Gastrocnemius medialis (tissue), 4 donors: ENCODE measurements at regions not wholly inside any gene's neighbourhood (a gene's known extent, or its start where the extent isn't known, plus 50 kb on each side); places are given as distances from the start of the nearest gene placed in this dataset.

Experiments used
- ATAC-seq, 2 donors: fragments of 150-250 bp; one replicate each; pipeline ENCODE4 v1.9.1; 2016
- DNase-seq, 2 donors: peaks; one replicate each; pipeline ENCODE4 v3.0.0-alpha.2; 2019
- H3K27ac ChIP-seq, 4 donors: fragments of 200-600 bp; sonication (generic); 1 replicate in 1 of 4; 2 replicates in 3 of 4; pipeline ENCODE4 v1.5.1; 2016 to 2018; ENCODE audit warnings: mild to moderate bottlenecking in 2 of 4, moderate library complexity in 1 of 4
- H3K27me3 ChIP-seq, 3 donors: fragments of 200-600 bp; sonication (generic) in 2 of 3; 1 replicate in 1 of 3; 2 replicates in 2 of 3; pipeline versions ENCODE4 v1.5.1 to v1.6.0; 2016 to 2019; ENCODE audit warnings: mild to moderate bottlenecking in 1 of 3, moderate library complexity in 1 of 3
- H3K36me3 ChIP-seq, 2 donors: fragments of 200-600 bp; sonication (generic) in 1 of 2; one replicate each; pipeline ENCODE4 v1.5.1; 2017 to 2018
- H3K4me1 ChIP-seq, 2 donors: fragments of 200-600 bp; sonication (generic) in 1 of 2; one replicate each; pipeline ENCODE4 v1.5.1; 2016 to 2017; ENCODE audit warnings: mild to moderate bottlenecking in 2 of 2
- H3K4me3 ChIP-seq, 4 donors: fragments of 200-600 bp; sonication (generic) in 3 of 4; 1 replicate in 1 of 4; 2 replicates in 3 of 4; pipeline ENCODE4 v1.5.1; 2016 to 2019; ENCODE audit warnings: mild to moderate bottlenecking in 2 of 4
- H3K9me3 ChIP-seq, 3 donors: fragments of 200-600 bp; sonication (generic) in 2 of 3; 1 replicate in 1 of 3; 2 replicates in 2 of 3; pipeline ENCODE4 v1.5.1; 2016 to 2019
- POLR2A ChIP-seq, 2 donors: fragments of 450-650 bp; IDR thresholded peaks; one replicate each; pipeline ENCODE4 v1.6.1; 2017; ENCODE audit warnings: antibody characterized with exemption in 2 of 2, mild to moderate bottlenecking in 2 of 2, moderate library complexity in 2 of 2
- in situ Hi-C, 4 donors: fragments of 200-750 bp; cut with MboI; loops; one replicate each; pipeline versions ENCODE4 v1.15.0 to v1.8.0; 2017; ENCODE audit warnings: low sequenced_read_pairs in 4 of 4
- intact Hi-C: fragments of 100-400 bp; cut with DNase I; formaldehyde crosslinking; loops from one replicate; pipeline ENCODE4 v1.15.1; 2023; ENCODE audit warnings: low total_unique reads
- TF ChIP-seq, protein P1 (sequence below), 5 experiments: fragments of 450-650 bp in 3 of 5; fragments of 200-600 bp in 2 of 5; sonication (generic) in 2 of 5; IDR thresholded peaks in 4 of 5; conservative IDR thresholded peaks in 1 of 5; 1 replicate in 4 of 5; 2 replicates in 1 of 5; pipeline ENCODE4 v1.5.1; 2016 to 2019; ENCODE audit warnings: antibody characterized with exemption in 5 of 5, mild to moderate bottlenecking in 3 of 5, moderate library complexity in 3 of 5

DNA sequence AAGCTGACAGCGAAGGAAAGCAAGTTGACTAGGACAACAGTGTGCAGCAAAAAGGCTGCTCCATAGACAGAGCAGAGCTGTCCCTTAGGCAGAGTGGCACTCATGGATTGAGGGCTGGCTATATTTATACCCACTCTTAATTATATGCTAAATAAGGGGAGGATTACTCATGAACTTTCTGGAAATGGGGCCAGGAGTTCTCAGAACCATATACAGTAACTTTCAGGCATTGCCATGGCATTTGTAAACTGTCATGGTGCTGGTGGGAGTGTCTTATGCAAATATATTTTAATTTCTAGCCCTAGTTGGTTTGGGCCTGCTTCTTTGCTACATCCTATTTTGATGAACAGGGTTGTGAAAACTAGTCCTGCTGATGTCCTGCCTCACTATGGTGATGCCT lies 279.5 kb upstream of the MGAT5 start:
- no peaks in the 10 kb centered on the region for H3K36me3 ChIP-seq
- ATAC-seq, result no peak

DNA sequence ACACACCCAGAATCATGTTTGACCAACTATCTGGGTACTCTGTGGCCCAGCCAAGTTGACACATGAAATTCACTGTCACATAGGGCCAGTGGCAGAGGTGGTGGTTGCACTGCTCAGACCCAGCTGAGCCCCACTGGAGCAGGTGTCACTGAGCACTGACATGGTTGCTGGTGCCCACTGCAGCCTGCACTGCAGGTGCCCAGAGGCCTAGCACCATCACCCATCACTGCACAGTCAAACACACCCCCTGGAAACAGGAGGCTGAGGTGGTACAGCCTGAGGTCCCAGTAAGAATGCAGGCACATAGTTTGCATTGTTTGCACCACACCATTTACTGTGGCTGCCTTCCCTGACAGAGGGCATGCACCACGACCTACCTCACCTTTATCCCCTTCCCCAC lies 278.7 kb upstream of the MGAT5 start:
- Histone ChIP-seq H3K27ac (no peak overlapping the region), H3K27me3 (no peaks in the 10 kb centered on the region), H3K36me3 (no peaks in the 10 kb centered on the region), H3K9me3 (no peaks in the 10 kb centered on the region), H3K4me1 (peaks cover 0 to 12% of the 10 kb centered on the region in 2 donors), H3K4me3 (no peak overlapping the region)
- DNase-seq (no peak), ATAC-seq (no peak)
- intact Hi-C loops, result no loop called here
- TF ChIP-seq POLR2A (IDR thresholded peaks at IDR 0.05), result no peak
- TF ChIP-seq, protein P1, sequence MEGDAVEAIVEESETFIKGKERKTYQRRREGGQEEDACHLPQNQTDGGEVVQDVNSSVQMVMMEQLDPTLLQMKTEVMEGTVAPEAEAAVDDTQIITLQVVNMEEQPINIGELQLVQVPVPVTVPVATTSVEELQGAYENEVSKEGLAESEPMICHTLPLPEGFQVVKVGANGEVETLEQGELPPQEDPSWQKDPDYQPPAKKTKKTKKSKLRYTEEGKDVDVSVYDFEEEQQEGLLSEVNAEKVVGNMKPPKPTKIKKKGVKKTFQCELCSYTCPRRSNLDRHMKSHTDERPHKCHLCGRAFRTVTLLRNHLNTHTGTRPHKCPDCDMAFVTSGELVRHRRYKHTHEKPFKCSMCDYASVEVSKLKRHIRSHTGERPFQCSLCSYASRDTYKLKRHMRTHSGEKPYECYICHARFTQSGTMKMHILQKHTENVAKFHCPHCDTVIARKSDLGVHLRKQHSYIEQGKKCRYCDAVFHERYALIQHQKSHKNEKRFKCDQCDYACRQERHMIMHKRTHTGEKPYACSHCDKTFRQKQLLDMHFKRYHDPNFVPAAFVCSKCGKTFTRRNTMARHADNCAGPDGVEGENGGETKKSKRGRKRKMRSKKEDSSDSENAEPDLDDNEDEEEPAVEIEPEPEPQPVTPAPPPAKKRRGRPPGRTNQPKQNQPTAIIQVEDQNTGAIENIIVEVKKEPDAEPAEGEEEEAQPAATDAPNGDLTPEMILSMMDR (IDR thresholded peaks at IDR 0.05 in 4 of 5, conservative IDR thresholded peaks at IDR 0.05 in 1 of 5), result no peak
- in situ Hi-C loops, result no loop called here

More for the DNA sequence above, 279.5 kb upstream of the MGAT5 start:
- intact Hi-C loops, result no loop called here
- TF ChIP-seq POLR2A (IDR thresholded peaks at IDR 0.05), result no peak
- TF ChIP-seq, protein P1 (IDR thresholded peaks at IDR 0.05 in 4 of 5, conservative IDR thresholded peaks at IDR 0.05 in 1 of 5), result no peak
- in situ Hi-C loops, result no loop called here
- Histone ChIP-seq H3K4me1 (peaks cover 0 to 12% of the 10 kb centered on the region in 2 donors), H3K4me3 (no peak overlapping the region), H3K27me3 (no peaks in the 10 kb centered on the region), H3K9me3 (no peaks in the 10 kb centered on the region), H3K27ac (no peak overlapping the region)
- DNase-seq, result no peak

DNA sequence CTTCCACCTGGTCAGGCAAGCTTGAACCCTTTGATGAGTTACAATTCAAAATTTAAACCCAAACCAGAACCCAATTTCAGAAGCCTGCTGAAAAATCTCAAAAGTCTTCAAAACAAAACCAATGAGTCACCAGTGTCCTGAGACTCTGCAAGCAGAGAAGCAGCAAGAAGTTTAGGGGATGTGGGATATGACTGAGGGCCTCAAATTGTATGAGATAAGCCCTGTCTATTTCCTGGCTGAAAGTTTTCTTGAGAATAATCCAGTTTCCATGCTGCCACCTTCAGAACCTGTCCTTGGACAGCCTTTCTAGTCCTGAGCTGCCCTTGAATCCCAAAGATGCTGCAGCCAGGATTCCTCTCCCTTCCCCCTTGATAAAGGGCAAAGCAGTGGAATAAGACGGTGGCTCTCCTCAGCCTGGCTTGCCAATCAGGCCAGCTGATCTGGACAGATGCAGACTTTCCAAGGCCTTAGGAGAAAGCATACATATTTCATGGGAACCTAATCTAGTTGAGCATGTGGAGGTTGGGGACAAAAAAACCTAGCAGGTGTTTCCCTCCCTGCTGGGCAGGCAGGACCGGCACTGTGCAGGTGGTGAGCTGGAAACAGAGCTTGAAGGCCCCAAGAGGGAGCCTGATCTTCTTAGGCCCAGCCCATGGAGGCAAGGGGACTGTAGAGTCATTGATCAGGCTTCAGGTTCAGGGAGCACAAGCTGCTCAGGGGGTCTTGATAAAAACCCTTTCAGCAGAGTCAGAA lies 278.0 kb upstream of the MGAT5 start:
- H3K9me3 ChIP-seq, result no peaks in the 10 kb centered on the region
- in situ Hi-C loops, result no loop called here
- no peak overlapping the region for H3K27ac ChIP-seq
- peaks cover 0 to 12% of the 10 kb centered on the region in 2 donors for H3K4me1 ChIP-seq
- no peak overlapping the region for H3K4me3 ChIP-seq
- DNase-seq (no peak), ATAC-seq (no peak)
- H3K27me3 ChIP-seq, result no peaks in the 10 kb centered on the region
- H3K36me3 ChIP-seq, result no peaks in the 10 kb centered on the region
- intact Hi-C loops, result no loop called here
- TF ChIP-seq POLR2A (IDR thresholded peaks at IDR 0.05), result no peak
- TF ChIP-seq, protein P1 (IDR thresholded peaks at IDR 0.05 in 4 of 5, conservative IDR thresholded peaks at IDR 0.05 in 1 of 5), result no peak

DNA sequence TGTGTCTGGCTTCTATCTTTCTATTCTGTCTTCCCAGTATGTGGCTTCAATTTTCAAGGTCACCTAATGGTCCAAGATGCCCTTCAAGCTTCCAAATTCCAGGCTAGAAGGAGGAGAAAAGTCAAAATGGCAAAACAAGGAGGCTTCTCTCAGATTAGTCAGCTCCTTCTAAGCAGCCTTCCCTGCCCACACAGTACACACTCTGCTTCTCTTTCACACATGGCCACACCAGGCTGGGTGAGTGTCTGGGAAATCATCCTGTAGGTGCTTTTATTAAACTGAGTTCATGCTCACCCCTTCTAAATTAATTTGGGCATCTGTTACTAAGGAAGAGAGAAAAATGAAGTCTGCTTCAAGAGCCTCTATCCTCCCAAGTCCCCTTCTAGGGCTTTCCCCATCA lies 277.2 kb upstream of the MGAT5 start:
- no peaks in the 10 kb centered on the region for H3K27me3 ChIP-seq
- ATAC-seq (no peak), DNase-seq (no peak)
- in situ Hi-C loops (no loop called here), intact Hi-C loops (no loop called here)
- H3K9me3 ChIP-seq, result no peaks in the 10 kb centered on the region
- H3K27ac ChIP-seq, result no peak overlapping the region
- TF ChIP-seq, protein P1 (IDR thresholded peaks at IDR 0.05 in 4 of 5, conservative IDR thresholded peaks at IDR 0.05 in 1 of 5), result no peak
- no peak for TF ChIP-seq POLR2A (IDR thresholded peaks at IDR 0.05)
- no peak overlapping the region for H3K4me3 ChIP-seq
- no peaks in the 10 kb centered on the region for H3K36me3 ChIP-seq
- peaks cover 0 to 12% of the 10 kb centered on the region in 2 donors for H3K4me1 ChIP-seq
